GM12878 (cell line): ENCODE measurements at regions not wholly inside any gene's neighbourhood (a gene's known extent, or its start where the extent isn't known, plus 50 kb on each side); places are given as distances from the start of the nearest gene placed in this dataset.

Experiments
- ATAC-seq: fragments of 200-7000 bp; cut with Tn5 transposase; 3 replicates; pipeline ENCODE4 v1.9.1; 2020; ENCODE audit warnings: mild to moderate bottlenecking, moderate library complexity
- BruUV-seq: library from RNA; stranded (reverse); fragments of 400-500 nt; replicated peaks from 2 replicates; lab custom pipeline; 2021; lab: Mats Ljungman, UMichigan
- CTCF ChIA-PET: fragments of 300-600 bp; sonication (Branson Sonifier 250); formaldehyde crosslinking; extraction: SDS; loops from one replicate; lab custom pipeline; 2021; ENCODE audit warnings: inconsistent platforms; lab: Yijun Ruan, JAX
- POLR2A ChIA-PET: fragments of 350-600 bp; formaldehyde crosslinking; extraction: SDS; loops from one replicate; lab custom pipeline; 2021; ENCODE audit warnings: inconsistent platforms; lab: Charles Lee
- RAD21 ChIA-PET: fragments of 300-600 bp; sonication (Branson Sonifier 250); formaldehyde crosslinking; loops from one replicate; lab custom pipeline; 2023; ENCODE audit warnings: antibody characterized with exemption; ENCODE audit not compliant: unreplicated experiment; lab: Charles Lee
- SMC1A ChIA-PET: fragments of 300-600 bp; sonication (Branson Sonifier 250); formaldehyde crosslinking; loops from one replicate; lab custom pipeline; 2023; ENCODE audit not compliant: unreplicated experiment, uncharacterized antibody; lab: Charles Lee
- DNase-seq: peaks from one replicate; pipeline ENCODE4 v3.0.0-alpha.2; 2011; ENCODE audit warnings: low read depth, low spot score
- FAIRE-seq: peaks from 3 replicates; lab custom pipeline; 2011; peaks lifted over from hg19 to GRCh38; lab: Jason Lieb, UNC
- H2AFZ ChIP-seq: 2 replicates; pipeline ENCODE4 v1.6.0; 2011; ENCODE audit warnings: low read depth, low read length, control low read depth; ENCODE audit not compliant: control insufficient read depth
- H3K27ac ChIP-seq: 2 replicates; pipeline ENCODE4 v1.5.1; 2011; ENCODE audit warnings: control low read depth; ENCODE audit not compliant: control insufficient read depth, insufficient read depth
- H3K27me3 ChIP-seq, 2 experiments: replicated peaks in 1 of 2; 2 replicates each; pipeline versions ENCODE4 v1.6.0 to v1.6.1; 2011; ENCODE audit warnings: low read length in 1 of 2; ENCODE audit not compliant: control insufficient read depth in 2 of 2, insufficient read depth in 2 of 2
- H3K36me3 ChIP-seq, 2 experiments: 2 replicates each; pipeline ENCODE4 v1.5.1; 2011; ENCODE audit warnings: low read length in 1 of 2; ENCODE audit not compliant: control insufficient read depth in 2 of 2, insufficient read depth in 2 of 2
- H3K4me1 ChIP-seq: 2 replicates; pipeline ENCODE4 v1.6.1; 2011; ENCODE audit warnings: mild to moderate bottlenecking, low read length, moderate library complexity, mixed read lengths; ENCODE audit not compliant: control insufficient read depth, insufficient read depth
- H3K4me2 ChIP-seq: 2 replicates; pipeline ENCODE4 v1.6.0; 2011; ENCODE audit warnings: control low read depth; ENCODE audit not compliant: control insufficient read depth, insufficient read depth
- H3K4me3 ChIP-seq: fragments of 200-600 bp; sonication (generic); 2 replicates; pipeline ENCODE4 v1.5.1; 2016
- H3K79me2 ChIP-seq: 2 replicates; pipeline ENCODE4 v1.6.0; 2011; ENCODE audit warnings: low read length; ENCODE audit not compliant: control insufficient read depth, insufficient read depth
- H3K9ac ChIP-seq: 2 replicates; pipeline ENCODE4 v1.8.0; 2011; ENCODE audit warnings: low read length, control low read depth, mixed read lengths; ENCODE audit not compliant: control insufficient read depth, insufficient read depth
- H3K9me3 ChIP-seq: replicated peaks from 3 replicates; pipeline ENCODE4 v1.5.1; 2011; ENCODE audit warnings: mild to moderate bottlenecking, low read length; ENCODE audit not compliant: control insufficient read depth, insufficient read depth
- H4K20me1 ChIP-seq: 2 replicates; pipeline ENCODE4 v1.6.0; 2011; ENCODE audit not compliant: control insufficient read depth, insufficient read depth
- FOXM1 ChIP-seq: IDR thresholded peaks from 2 replicates; pipeline ENCODE4 v1.6.1; 2012; ENCODE audit warnings: low read depth, mild to moderate bottlenecking, inconsistent platforms, low read length, moderate library complexity
- GABPA ChIP-seq: IDR thresholded peaks from 2 replicates; pipeline ENCODE4 v1.6.1; 2014; ENCODE audit warnings: antibody characterized with exemption, low read depth, mild to moderate bottlenecking, inconsistent platforms
- NFIC ChIP-seq: IDR thresholded peaks from 2 replicates; pipeline ENCODE4 v1.6.1; 2012; ENCODE audit warnings: low read depth, mild to moderate bottlenecking, inconsistent platforms, low read length, moderate library complexity
- NFYA ChIP-seq: IDR thresholded peaks from 2 replicates; pipeline ENCODE4 v1.6.1; 2011; ENCODE audit warnings: low read depth, mild to moderate bottlenecking, low read length, improper control_type of control experiment, borderline replicate concordance
- POLR2A ChIP-seq: IDR thresholded peaks from 2 replicates; pipeline ENCODE4 v1.6.1; 2011; ENCODE audit warnings: low read depth, mild to moderate bottlenecking, low read length
- SMARCA5 ChIP-seq: fragments of 450-650 bp; IDR thresholded peaks from 2 replicates; pipeline ENCODE4 v1.6.1; 2017; ENCODE audit warnings: mild to moderate bottlenecking
- SUZ12 ChIP-seq: fragments of 200-600 bp; sonication (generic); IDR thresholded peaks from one replicate; pipeline ENCODE4 v1.6.1; 2018; ENCODE audit warnings: antibody characterized with exemption, mild to moderate bottlenecking; ENCODE audit not compliant: unreplicated experiment
- WGBS: methylation state at CpG from one replicate; pipeline ENCODE4 v1.1.6; 2016; ENCODE audit warnings: low lambda C conversion rate; ENCODE audit not compliant: insufficient replicate concordance, insufficient coverage; ENCODE audit errors: missing lambda C conversion rate; 5-methylcytosine and 5-hydroxymethylcytosine counted together
- in situ Hi-C: fragments of 300-500 bp; cut with MboI; formaldehyde crosslinking; loops from 9 replicates; pipeline ENCODE4 v1.14.3; 2018; ENCODE audit warnings: mixed read lengths
- intact Hi-C: fragments of 100-400 bp; cut with micrococcal nuclease; formaldehyde crosslinking; loops from one replicate; pipeline ENCODE4 v1.14.2; 2022; ENCODE audit not compliant: unreplicated experiment
- TF ChIP-seq, protein P1 (sequence below): IDR thresholded peaks from 2 replicates; pipeline ENCODE4 v1.6.1; 2012; ENCODE audit warnings: low read depth, low read length, improper control_type of control experiment
- TF ChIP-seq, protein P2 (sequence below): fragments of 450-650 bp; formaldehyde crosslinking; IDR thresholded peaks from 2 replicates; pipeline ENCODE4 v1.5.0; 2022; ENCODE audit warnings: mild to moderate bottlenecking, missing genetic modification characterization
- TF ChIP-seq, protein P3 (sequence below): IDR thresholded peaks from 2 replicates; pipeline ENCODE4 v1.6.1; 2011; ENCODE audit warnings: low read depth, mild to moderate bottlenecking, low read length, moderate library complexity, borderline replicate concordance; ENCODE audit errors: extremely low read depth
- TF ChIP-seq, protein P4 (sequence below): fragments of 450-650 bp; IDR thresholded peaks from 2 replicates; pipeline ENCODE4 v1.6.1; 2016; ENCODE audit warnings: mild to moderate bottlenecking

DNA sequence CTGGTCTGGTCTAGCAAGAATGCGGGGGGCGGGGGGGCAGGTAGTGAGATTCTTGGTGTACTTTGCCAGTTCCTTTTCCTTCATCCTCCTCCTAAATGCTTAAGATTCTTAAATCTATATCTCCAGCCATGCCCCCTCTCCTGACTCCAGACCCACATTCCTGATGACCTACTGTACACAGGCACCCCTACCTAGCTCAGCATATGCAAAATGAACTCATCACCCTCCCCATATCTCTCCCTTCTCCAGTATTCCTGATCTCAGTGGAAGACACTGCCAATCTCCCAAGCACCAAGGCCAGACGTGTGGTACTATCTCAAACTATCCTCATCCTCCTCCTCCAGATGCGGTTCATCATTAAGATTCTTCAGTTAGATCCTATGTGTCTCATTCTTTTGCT lies 215.8 kb downstream of the SPTSSA start (continued):
- no peak for TF ChIP-seq NFYA
- TF ChIP-seq, protein P1, sequence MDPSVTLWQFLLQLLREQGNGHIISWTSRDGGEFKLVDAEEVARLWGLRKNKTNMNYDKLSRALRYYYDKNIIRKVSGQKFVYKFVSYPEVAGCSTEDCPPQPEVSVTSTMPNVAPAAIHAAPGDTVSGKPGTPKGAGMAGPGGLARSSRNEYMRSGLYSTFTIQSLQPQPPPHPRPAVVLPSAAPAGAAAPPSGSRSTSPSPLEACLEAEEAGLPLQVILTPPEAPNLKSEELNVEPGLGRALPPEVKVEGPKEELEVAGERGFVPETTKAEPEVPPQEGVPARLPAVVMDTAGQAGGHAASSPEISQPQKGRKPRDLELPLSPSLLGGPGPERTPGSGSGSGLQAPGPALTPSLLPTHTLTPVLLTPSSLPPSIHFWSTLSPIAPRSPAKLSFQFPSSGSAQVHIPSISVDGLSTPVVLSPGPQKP = no peak
- TF ChIP-seq, protein P2, sequence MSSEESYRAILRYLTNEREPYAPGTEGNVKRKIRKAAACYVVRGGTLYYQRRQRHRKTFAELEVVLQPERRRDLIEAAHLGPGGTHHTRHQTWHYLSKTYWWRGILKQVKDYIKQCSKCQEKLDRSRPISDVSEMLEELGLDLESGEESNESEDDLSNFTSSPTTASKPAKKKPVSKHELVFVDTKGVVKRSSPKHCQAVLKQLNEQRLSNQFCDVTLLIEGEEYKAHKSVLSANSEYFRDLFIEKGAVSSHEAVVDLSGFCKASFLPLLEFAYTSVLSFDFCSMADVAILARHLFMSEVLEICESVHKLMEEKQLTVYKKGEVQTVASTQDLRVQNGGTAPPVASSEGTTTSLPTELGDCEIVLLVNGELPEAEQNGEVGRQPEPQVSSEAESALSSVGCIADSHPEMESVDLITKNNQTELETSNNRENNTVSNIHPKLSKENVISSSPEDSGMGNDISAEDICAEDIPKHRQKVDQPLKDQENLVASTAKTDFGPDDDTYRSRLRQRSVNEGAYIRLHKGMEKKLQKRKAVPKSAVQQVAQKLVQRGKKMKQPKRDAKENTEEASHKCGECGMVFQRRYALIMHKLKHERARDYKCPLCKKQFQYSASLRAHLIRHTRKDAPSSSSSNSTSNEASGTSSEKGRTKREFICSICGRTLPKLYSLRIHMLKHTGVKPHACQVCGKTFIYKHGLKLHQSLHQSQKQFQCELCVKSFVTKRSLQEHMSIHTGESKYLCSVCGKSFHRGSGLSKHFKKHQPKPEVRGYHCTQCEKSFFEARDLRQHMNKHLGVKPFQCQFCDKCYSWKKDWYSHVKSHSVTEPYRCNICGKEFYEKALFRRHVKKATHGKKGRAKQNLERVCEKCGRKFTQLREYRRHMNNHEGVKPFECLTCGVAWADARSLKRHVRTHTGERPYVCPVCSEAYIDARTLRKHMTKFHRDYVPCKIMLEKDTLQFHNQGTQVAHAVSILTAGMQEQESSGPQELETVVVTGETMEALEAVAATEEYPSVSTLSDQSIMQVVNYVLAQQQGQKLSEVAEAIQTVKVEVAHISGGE (CRISPR knock-in tag) = no peak
- TF ChIP-seq GABPA = no peak
- no peak for TF ChIP-seq FOXM1
- TF ChIP-seq, protein P3, sequence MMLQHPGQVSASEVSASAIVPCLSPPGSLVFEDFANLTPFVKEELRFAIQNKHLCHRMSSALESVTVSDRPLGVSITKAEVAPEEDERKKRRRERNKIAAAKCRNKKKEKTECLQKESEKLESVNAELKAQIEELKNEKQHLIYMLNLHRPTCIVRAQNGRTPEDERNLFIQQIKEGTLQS = no peak
- no peak for TF ChIP-seq NFIC

DNA sequence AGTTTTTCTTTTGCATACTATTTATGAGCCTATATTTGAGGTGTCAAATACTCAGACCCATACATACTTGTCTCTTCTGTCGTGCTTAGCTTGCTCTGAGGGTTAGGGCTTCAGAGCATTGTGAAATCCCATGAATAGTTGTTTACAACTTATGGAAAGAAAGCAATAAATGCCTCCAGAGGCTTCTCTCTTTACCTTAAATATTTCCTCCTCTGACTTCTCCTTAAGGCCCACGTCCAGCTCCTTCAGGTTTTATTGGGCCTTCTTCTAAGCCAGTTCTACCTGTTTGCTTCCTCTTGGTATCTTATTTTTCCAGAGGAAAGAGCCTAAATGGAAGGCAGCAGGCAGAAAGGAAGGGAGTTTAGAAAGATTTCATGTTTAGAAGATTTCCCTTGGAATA lies 218.6 kb downstream of the SPTSSA start:
- no peak overlapping the region for H3K9ac ChIP-seq
- no TSS peak for BruUV-seq
- ChIA-PET CTCF (no interaction called here), POLR2A (no interaction called here), RAD21 (no interaction called here), SMC1A (interaction anchor here (1.1 kb wide), 1 partner anchor 27 kb away, joined by 3 read pairs; no protein-coding TSS in a partner anchor)
- FAIRE-seq = no peak
- H3K27me3 ChIP-seq = no peaks in the 10 kb centered on the region
- no peaks in the 10 kb centered on the region for H4K20me1 ChIP-seq
- no peak overlapping the region for H3K27ac ChIP-seq
- ATAC-seq = no peak
- no peak for TF ChIP-seq SUZ12
- no peak for TF ChIP-seq SMARCA5
- TF ChIP-seq POLR2A = no peak
- TF ChIP-seq, protein P4, sequence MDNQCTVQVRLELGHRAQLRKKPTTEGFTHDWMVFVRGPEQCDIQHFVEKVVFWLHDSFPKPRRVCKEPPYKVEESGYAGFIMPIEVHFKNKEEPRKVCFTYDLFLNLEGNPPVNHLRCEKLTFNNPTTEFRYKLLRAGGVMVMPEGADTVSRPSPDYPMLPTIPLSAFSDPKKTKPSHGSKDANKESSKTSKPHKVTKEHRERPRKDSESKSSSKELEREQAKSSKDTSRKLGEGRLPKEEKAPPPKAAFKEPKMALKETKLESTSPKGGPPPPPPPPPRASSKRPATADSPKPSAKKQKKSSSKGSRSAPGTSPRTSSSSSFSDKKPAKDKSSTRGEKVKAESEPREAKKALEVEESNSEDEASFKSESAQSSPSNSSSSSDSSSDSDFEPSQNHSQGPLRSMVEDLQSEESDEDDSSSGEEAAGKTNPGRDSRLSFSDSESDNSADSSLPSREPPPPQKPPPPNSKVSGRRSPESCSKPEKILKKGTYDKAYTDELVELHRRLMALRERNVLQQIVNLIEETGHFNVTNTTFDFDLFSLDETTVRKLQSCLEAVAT = no peak
- no peak overlapping the region for H3K4me2 ChIP-seq
- no peaks in the 10 kb centered on the region for H3K36me3 ChIP-seq
- in situ Hi-C loops = no loop called here
- DNase-seq = no peak
- H3K79me2 ChIP-seq = no peaks in the 10 kb centered on the region
- intact Hi-C loops = no loop called here
- H2AFZ ChIP-seq = no peak overlapping the region
- no peak overlapping the region for H3K4me3 ChIP-seq
- 0% methylated on average over 2 of the region's 2 CpGs for WGBS
- no peaks in the 10 kb centered on the region for H3K9me3 ChIP-seq
- no peaks in the 10 kb centered on the region for H3K4me1 ChIP-seq
